HG03354 (cell line): ENCODE measurements at regions not wholly inside any gene's neighbourhood (a gene's known extent, or its start where the extent isn't known, plus 50 kb on each side); places are given as distances from the start of the nearest gene placed in this dataset.
A peak's percentile ranks its signal among the peaks of the same experiment; 100 is the strongest.
"Not testable (repeated sequence)": the region's sequence is repeated elsewhere in the genome, so short reads cannot be mapped to it uniquely, and the experiment has no call there.

Experiments
- ATAC-seq: cut with Tn5 transposase; IDR thresholded peaks from one replicate; pipeline ENCODE4 v1.9.1; 2021; ENCODE audit warnings: mild to moderate bottlenecking; ENCODE audit not compliant: unreplicated experiment, poor library complexity, severe bottlenecking

DNA sequence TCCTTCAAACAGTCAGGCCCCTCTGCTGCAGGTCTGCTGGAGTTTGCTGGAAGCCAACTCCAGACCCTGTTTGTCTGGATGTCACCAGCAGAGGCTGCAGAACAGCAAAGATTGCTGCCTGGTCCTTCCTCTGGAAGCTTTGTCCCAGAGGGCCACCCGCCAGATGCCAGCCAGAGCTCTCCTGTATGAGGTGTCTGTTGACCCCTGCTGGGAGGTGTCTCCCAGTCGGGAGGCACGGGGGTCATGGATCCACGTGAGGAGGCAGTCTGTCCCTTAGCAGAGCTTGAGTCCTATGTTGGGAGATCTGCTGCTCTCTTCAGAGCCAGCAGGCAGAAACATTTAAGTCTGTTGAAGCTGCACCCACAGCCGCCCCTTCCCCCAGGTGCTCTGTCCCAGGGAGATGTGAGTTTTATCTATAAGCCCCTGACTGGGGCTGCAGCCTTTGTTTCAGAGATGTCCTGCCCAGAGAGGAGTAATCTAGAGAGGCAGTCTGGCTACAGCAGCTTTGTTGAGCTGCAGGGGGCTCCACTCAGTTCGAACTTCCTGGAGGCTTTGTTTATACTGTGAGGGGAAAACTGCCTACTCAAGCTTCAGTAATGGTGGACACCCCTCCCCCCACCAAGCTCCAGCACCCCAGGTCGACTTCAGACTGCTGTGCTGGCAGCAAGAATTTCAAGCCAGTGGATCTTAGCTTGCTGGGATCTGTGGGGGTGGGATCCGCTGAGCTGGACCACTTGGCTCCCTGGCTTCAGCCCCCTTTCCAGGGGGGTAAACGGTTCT lies 72.1 kb downstream of the OGFRL1 start:
- ATAC-seq, result not testable (repeated sequence)

GRCh38 chr6:71364889-71365542 lies 76.4 kb downstream of the OGFRL1 start:
- ATAC-seq, result no peak

GRCh38 chr6:71367756-71368155 lies 79.1 kb downstream of the OGFRL1 start:
- peak; percentile 13 for ATAC-seq

GRCh38 chr6:71368284-71368683 lies 79.7 kb downstream of the OGFRL1 start:
- ATAC-seq, result no peak

DNA sequence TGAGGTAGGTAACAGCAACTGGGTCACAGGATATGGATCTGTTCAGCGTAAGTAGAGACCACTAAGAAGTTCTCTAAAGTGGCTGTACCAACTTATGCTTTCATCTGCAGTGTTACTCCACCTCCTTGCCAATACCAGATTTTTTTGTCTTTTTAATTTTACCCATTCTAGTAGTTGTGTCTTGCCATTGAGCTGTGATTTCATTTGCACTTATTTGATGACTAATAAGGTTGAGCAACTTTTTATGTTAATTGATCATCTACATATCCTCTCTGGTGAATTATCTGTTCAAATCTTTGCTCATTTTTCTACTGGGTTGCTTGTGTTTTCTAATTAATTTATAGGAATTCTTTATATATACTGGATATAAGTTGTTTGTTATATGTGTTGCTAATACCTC lies 82.9 kb downstream of the OGFRL1 start:
- no peak for ATAC-seq

- no peak for ATAC-seq
Observed at GRCh38 chr6:71373943-71374342, 85.3 kb downstream of the OGFRL1 start.

DNA sequence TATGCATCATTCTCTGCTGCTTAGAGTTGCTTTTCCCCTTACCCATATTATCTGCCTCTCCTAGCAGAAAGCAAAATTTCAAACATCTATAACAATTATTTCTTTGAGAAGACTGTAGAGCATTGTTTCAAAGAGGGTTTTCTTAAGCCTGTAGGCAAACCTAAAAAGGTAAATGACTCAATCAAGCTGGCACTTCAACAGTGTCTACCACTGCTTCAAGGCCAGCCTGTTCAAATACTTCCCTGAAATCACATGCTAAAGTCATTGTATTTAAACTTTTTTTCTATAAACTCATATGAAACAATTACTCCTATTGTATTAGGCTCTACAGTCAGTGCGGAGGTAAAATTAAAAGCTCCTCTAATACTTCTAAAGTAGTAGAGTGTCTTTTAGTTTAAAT lies 87.1 kb downstream of the OGFRL1 start:
- no peak for ATAC-seq

- ATAC-seq, result no peak
Observed at GRCh38 chr6:71376830-71377229, 88.2 kb downstream of the OGFRL1 start.

- no peak for ATAC-seq
Observed at GRCh38 chr6:71383476-71383875, 94.9 kb downstream of the OGFRL1 start.

DNA sequence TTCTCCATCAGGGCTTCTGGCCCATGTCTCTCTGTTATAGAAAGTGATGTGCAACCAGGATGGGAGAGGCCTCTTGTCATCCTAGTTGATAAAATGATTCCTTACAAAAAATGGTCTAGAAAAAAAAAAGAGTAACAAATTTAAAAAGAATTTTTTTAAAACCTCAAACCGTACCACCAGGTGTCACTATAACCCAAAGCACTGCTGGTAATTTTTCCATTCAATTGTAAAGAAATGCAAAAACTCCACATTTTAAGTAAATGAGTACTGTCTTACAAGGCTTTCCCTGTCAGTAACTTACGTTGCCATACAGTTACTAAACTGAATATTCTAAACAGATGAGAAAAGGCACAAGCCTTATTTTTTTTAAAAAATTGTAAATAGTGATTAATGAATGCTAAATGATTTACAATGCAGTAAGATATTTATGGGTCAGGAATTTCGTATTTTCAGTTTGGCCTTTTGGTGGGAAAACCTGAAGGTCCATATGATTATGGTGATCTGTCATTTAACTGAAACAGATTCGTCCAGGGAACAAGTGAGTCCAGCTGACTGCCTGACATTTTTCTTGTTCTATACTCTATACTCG lies 95.4 kb downstream of the OGFRL1 start:
- no peak for ATAC-seq

DNA sequence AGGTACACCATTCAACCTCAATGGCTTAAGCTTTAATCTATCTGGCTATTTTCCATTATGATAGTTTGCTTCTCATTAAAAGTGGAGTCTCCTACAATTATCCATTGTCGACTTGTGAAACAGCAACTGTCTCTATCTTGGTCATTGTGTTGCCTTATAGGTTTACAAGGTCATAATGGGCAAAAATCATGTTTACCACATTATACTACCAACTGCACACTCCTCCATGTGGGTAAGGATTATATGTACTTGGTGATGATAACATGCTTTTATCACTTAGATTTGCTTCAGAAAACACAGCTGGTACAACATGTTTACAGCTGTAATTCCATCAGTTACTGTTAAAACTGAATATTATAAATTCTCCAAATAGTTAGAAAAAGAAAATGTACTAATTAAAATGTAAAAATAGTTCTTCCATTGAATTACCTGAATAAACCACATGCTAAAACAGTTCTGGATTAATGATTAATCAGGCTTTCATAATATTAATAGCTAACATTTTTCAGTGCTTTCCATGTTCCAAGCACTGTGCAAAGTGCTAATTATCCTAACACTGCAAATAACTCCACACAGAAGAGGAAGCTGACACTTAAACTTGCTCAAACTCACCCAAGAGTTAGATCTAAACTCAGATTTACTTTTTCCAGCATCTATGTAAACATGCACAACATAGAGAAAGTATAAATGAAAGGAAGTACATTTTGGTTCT lies 96.7 kb downstream of the OGFRL1 start:
- ATAC-seq, result no peak

DNA sequence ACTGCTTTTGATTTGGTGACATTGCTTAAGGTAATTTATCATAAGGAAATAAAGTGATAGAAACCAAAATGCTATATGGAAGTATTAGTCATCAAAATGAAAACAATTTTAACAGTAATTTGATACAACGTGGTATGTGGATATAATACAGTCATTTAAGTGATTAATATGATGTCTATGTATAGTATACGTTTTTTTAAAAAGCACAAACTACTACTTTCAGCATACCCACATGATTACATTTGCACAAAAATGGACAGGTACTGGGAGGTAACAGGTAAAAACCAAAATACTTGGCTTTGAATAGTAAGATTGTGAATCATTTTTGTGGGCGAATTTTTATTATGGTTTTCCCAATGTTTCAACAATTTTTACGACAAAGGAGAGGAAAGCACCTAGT lies 97.6 kb downstream of the OGFRL1 start:
- no peak for ATAC-seq

GRCh38 chr6:71387179-71387578 lies 98.6 kb downstream of the OGFRL1 start:
- no peak for ATAC-seq

- peak; percentile 69 for ATAC-seq
Observed at GRCh38 chr6:71388068-71388744, 99.6 kb downstream of the OGFRL1 start.

DNA sequence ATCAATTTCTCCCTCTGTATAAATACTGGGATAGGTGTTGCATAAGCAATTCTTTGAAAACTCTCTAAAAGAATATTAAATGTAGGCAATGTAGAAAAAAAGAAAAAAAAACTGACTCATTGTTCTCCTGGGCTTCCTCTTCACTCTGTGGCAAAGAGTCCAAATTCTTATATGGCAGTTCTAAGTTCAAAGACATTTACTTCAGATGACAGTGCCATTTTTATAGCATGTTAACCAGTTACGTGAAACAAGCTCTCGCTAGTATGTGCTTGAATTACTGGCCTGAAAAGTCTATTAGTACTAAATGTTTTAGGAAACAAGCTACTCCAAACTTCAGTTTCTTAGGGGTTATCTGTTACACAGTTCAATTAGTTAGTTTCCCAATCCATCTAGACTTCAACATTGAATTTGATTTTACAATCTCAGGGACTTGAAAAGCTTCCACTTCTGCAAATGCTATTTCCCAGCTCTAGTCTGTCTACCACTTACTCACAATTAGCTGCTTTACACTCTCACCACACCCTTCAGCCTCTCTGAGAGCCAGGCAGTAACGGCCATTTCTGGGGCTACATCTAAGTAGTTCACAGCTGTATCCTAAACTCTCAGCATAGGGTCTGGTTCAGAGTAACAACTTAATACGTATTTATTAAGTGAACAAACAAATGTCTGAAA lies 100.4 kb downstream of the OGFRL1 start:
- ATAC-seq, result no peak

DNA sequence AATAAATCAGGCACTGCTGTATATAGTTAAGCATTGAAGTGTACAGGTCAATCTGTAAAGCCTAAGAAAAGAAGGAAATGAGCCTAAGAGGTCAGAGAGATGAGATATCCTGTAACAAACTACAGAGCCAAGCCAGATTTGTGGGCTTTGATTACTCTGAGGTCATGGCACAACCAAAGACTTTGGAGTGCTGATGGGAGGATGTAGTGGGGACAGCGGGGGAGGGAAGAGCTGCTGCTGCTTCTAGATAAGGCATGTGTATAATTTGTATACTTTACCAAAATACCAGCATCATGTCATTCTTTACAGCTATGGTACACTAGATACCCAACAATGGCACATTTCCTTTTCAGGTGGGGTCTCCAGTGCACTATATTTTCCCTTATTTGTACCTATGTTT lies 102.5 kb downstream of the OGFRL1 start:
- ATAC-seq, result no peak

GRCh38 chr6:71392276-71392675 lies 103.7 kb downstream of the OGFRL1 start:
- no peak for ATAC-seq

DNA sequence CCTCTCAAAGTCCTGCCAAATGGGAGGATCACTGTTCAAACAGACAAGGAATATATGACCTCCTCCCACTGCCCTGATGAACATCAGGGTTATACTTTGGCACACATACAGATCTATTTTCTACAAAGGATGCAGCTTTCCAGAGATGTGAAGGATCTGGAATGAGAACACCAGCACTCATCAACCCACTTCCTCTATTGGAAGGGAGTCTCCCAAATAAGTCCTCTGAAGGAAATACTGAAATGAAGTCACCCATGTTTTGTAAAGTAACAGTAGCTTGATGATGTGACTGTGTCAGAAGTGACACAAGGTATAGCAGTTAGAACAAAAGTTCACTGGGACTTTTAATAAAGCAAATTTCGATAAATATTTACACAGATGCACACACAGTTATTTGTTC lies 104.9 kb downstream of the OGFRL1 start:
- no peak for ATAC-seq

DNA sequence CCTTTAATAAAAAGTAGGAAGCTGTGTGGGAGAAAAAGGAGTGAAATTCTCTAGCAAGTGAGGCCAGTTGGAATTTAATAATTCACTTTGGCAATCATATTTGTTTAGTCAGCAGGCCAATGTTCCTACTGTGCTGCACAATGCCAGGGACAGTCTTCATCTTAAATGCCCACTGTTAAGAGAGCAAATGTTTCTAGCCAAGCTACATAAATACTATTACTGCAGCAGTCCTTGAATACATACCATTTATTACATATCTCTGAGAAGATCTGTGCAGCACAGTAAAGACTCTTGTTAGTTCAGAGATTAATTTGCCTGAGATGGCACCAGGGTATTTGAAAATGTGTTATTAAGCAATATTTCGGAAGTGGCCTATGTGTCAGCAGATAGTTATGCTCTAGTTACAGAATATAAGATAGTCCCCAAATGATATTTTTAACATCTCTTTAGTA lies 105.4 kb downstream of the OGFRL1 start:
- ATAC-seq, result no peak
